ENCODE measurements at regions not wholly inside any gene's neighbourhood (a gene's known extent, or its start where the extent isn't known, plus 50 kb on each side); places are given as distances from the start of the nearest gene placed in this dataset.

DNA sequence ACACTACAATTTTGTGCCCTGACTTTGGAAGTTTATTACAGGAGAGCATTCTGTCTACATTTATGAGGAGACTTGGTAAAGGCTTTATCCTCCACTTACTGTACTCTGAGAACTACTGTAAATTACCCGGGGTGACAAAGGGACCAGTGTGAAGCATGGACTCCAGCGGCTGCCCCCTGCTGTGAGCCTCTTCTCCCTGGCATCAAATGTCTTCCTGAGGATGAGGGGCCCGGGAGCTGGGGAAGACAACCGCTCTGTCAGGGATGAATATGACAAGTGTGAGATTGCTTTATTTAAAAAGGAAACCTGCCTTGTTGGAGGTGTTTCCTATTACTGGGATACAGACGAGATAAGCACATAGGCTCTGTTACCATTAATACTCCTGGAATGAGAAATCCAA, 714.8 kb downstream of the CCSER2 start:
- Mint-ChIP-seq H3K4me1 (peaks cover 7% of the 10 kb centered on the region), H3K4me3 (no peak overlapping the region), H3K36me3 (ENCODE audit: low read depth) (peaks cover 4% of the 10 kb centered on the region), H3K27me3 (ENCODE audit: low read depth) (no peaks in the 10 kb centered on the region), H3K27ac (no peak overlapping the region), H3K9me3 (peaks cover 14% of the 10 kb centered on the region)
- TF ChIP-seq, protein P1, sequence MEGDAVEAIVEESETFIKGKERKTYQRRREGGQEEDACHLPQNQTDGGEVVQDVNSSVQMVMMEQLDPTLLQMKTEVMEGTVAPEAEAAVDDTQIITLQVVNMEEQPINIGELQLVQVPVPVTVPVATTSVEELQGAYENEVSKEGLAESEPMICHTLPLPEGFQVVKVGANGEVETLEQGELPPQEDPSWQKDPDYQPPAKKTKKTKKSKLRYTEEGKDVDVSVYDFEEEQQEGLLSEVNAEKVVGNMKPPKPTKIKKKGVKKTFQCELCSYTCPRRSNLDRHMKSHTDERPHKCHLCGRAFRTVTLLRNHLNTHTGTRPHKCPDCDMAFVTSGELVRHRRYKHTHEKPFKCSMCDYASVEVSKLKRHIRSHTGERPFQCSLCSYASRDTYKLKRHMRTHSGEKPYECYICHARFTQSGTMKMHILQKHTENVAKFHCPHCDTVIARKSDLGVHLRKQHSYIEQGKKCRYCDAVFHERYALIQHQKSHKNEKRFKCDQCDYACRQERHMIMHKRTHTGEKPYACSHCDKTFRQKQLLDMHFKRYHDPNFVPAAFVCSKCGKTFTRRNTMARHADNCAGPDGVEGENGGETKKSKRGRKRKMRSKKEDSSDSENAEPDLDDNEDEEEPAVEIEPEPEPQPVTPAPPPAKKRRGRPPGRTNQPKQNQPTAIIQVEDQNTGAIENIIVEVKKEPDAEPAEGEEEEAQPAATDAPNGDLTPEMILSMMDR (IDR thresholded peaks at IDR 0.05; ENCODE audit: unreplicated experiment in 3 of 3) = no peak

DNA sequence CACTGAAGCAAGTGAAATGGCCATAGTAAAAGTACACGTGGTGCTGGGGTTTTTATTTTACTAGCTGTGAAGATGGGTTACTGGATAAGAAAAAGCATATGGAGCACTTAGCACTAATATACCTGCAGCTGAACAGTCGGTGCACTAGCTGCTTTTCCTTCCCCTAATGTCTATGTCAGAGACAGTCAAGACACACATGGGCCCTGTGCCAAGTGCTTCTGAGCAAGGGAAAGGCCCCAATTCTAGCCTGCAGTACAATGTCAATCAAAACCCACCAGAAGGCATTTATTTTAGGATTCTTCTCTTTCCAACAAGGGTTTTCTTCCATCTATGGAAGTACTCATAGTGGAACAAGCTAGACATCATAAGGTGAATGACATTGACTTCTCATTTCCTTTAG, 716.7 kb downstream of the CCSER2 start:
- peaks cover 7% of the 10 kb centered on the region for H3K4me1 Mint-ChIP-seq
- H3K36me3 Mint-ChIP-seq (ENCODE audit: low read depth) = no peaks in the 10 kb centered on the region
- no peak overlapping the region for H3K27ac Mint-ChIP-seq

DNA sequence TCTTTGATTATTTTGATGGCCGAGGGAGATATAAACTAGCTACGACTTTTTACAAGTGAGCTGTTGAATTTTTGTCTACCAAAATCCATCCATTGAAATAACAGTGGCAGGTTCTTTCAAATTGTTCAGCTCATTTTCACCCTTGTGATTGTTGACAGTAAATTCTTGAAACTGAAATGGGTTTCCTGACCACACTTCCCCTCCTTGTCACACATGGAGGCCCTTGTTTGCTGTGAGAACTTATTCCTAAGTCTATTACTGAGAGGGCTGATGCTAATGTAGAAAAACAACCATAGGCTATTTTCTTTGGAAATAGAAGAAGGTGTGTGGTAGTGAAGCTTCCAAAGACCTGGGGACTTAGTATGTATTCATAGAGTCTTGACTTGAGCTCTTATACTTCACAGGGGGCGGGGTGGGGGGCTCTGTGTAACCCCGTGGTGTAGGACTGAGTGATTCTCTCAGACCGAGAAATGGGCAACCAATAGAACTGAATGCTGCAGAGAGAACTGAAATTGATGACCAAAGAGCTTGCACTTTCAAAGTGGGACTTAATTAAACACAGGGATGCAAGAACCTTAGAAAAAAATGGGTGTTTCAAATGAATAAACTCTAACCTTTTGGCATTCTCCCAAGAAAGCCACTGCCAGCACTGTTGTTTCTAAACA, 718.9 kb downstream of the CCSER2 start:
- Mint-ChIP-seq H3K9me3 (peaks cover 2% of the 10 kb centered on the region), H3K4me1 (peaks cover 7% of the 10 kb centered on the region), H3K36me3 (ENCODE audit: low read depth) (no peaks in the 10 kb centered on the region), H3K27me3 (ENCODE audit: low read depth) (no peaks in the 10 kb centered on the region), H3K4me3 (no peak overlapping the region), H3K27ac (no peak overlapping the region)
- TF ChIP-seq, protein P1 (IDR thresholded peaks at IDR 0.05; ENCODE audit: unreplicated experiment in 3 of 3) = no peak

More for the DNA sequence above, 716.7 kb downstream of the CCSER2 start:
- Mint-ChIP-seq H3K9me3 (peaks cover 6% of the 10 kb centered on the region), H3K4me3 (no peak overlapping the region), H3K27me3 (ENCODE audit: low read depth) (no peaks in the 10 kb centered on the region)
- TF ChIP-seq, protein P1 (IDR thresholded peaks at IDR 0.05; ENCODE audit: unreplicated experiment in 3 of 3) = no peak

DNA sequence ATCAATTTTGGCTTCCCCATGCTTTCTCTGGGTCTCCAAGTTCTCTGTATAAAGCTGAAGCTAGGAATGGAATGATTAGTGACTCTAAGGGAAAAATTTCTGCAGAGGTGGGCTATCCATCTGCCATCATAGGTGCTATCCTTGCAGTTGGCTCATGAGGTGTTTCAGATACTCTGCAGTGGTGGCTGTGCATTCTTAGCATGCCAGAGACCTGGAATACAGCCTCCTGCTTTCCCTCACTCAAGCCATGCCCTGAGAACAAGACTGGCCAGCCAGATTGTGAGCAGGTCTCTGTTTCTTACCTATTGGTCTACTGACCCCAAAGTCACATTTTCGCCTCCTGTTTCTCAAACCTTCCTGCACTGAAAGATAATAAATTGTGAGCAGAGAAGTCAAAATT, 719.6 kb downstream of the CCSER2 start:
- Mint-ChIP-seq H3K9me3 (no peaks in the 10 kb centered on the region), H3K4me1 (peaks cover 5% of the 10 kb centered on the region), H3K36me3 (ENCODE audit: low read depth) (no peaks in the 10 kb centered on the region), H3K27ac (no peak overlapping the region), H3K27me3 (ENCODE audit: low read depth) (no peaks in the 10 kb centered on the region), H3K4me3 (no peak overlapping the region)
- TF ChIP-seq, protein P1 (IDR thresholded peaks at IDR 0.05; ENCODE audit: unreplicated experiment in 3 of 3) = no peak

DNA sequence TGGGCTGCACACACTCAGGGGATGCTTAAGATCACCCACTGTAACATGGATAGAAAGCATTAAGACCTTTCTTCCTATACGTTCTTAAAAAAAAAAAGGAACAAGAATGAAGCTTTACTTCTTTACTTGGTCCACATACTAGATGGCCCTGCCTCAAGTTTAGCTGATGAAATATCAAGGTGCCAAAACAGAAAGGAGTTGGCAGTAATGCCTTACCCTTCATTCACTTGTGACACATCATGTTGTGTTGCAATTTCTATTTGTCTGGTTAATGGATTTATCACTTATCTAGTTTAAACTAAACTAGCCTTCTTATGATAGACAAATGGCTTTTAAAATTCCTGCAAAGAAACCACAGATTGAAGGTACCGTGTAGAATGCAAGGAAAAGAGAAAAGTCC, 720.3 kb downstream of the CCSER2 start:
- Mint-ChIP-seq H3K27ac (no peak overlapping the region), H3K9me3 (no peaks in the 10 kb centered on the region), H3K36me3 (ENCODE audit: low read depth) (no peaks in the 10 kb centered on the region), H3K4me3 (no peak overlapping the region), H3K4me1 (no peaks in the 10 kb centered on the region), H3K27me3 (ENCODE audit: low read depth) (no peaks in the 10 kb centered on the region)
- TF ChIP-seq, protein P1 (IDR thresholded peaks at IDR 0.05; ENCODE audit: unreplicated experiment in 3 of 3) = no peak

DNA sequence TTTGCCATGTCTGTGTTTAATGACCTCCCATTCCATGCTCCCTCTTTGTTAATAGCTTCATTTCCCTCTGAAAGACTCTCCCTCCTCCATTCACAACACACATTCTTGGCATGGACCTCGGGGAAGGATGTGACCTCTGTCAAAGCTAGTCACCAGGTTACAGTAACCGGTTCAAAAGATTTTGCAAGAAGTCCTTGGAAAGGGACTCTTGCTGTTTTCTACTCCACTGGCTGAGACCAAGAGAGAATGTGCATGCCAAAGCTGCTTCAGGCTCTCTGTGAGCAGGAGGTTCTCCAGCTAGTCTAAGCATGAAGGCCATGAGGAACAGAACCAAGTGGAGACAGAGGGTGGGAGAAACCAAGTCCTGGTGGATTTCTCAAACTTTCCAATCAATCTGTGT, 732.6 kb downstream of the CCSER2 start:
- Mint-ChIP-seq H3K27me3 (ENCODE audit: low read depth) (no peaks in the 10 kb centered on the region), H3K36me3 (ENCODE audit: low read depth) (no peaks in the 10 kb centered on the region), H3K4me3 (no peak overlapping the region), H3K4me1 (no peaks in the 10 kb centered on the region), H3K27ac (no peak overlapping the region), H3K9me3 (peaks cover 24% of the 10 kb centered on the region)
- TF ChIP-seq, protein P1 (IDR thresholded peaks at IDR 0.05; ENCODE audit: unreplicated experiment in 3 of 3) = no peak
